Muscle layer of duodenum (tissue), 2 donors: ENCODE measurements at regions not wholly inside any gene's neighbourhood (a gene's known extent, or its start where the extent isn't known, plus 50 kb on each side); places are given as distances from the start of the nearest gene placed in this dataset.
"Not testable (repeated sequence)": the region's sequence is repeated elsewhere in the genome, so short reads cannot be mapped to it uniquely, and the experiment has no call there.

Experiments used
- H3K27ac ChIP-seq: one replicate; pipeline ENCODE4 v1.7.0; 2013; ENCODE audit warnings: mild to moderate bottlenecking, low read length
- H3K27me3 ChIP-seq: one replicate; pipeline ENCODE4 v1.7.0; 2013; ENCODE audit warnings: low read depth, mild to moderate bottlenecking, control low read depth, low read length
- H3K36me3 ChIP-seq, 2 donors: one replicate each; pipeline ENCODE4 v1.7.0; 2013; ENCODE audit warnings: low read length in 2 of 2, control low read depth in 1 of 2, mild to moderate bottlenecking in 1 of 2; ENCODE audit not compliant: insufficient read depth in 2 of 2, control insufficient read depth in 1 of 2
- H3K4me1 ChIP-seq, 2 donors: one replicate each; pipeline ENCODE4 v1.7.0; 2013; ENCODE audit warnings: low read length in 2 of 2, mild to moderate bottlenecking in 2 of 2, control low read depth in 1 of 2, moderate library complexity in 1 of 2; ENCODE audit not compliant: insufficient read depth in 2 of 2, control insufficient read depth in 1 of 2
- H3K4me3 ChIP-seq, 2 donors: one replicate each; pipeline ENCODE4 v1.7.0; 2013; ENCODE audit warnings: low read length in 2 of 2, low read depth in 1 of 2, mild to moderate bottlenecking in 1 of 2
- H3K9me3 ChIP-seq, 2 donors: one replicate each; pipeline ENCODE4 v1.7.0; 2013; ENCODE audit warnings: low read length in 2 of 2, control low read depth in 1 of 2, mild to moderate bottlenecking in 1 of 2; ENCODE audit not compliant: control insufficient read depth in 1 of 2
- donor health status: healthy.

DNA sequence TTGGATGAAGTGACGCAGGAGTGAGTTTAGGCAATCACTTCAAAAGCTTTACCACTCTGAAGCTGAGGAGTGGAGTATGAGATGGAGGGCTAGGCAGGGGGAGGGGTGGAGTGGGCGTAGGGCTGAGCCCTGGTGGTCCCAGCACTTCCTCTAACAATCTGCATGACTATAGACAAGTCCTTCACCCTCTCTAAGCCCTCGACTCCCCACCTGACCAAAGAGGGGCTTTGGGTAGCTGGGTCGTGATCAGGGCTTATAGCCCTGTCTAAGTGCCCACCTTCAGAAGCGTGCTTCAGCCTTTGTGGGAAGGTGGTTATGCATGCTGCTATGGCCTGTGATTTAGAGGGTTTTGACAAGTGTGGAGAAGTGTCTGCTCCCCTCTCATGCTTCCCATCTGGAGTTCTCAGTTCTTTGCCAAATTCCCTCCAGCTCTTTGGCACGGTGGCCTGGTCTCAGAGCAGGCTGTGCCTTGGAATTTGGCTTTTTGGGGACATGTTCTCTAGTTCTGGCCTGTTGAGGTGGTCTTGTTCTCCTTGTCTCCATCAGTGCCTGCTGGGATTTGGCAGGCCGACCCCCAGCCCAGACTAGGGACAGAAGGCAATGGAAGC lies 53.0 kb downstream of the ACTBL2 start:
- H3K4me3 ChIP-seq: no peak overlapping the region
- H3K27me3 ChIP-seq: no peaks in the 10 kb centered on the region
- no peaks in the 10 kb centered on the region for H3K36me3 ChIP-seq
- peaks cover 0 to 4% of the 10 kb centered on the region in 2 donors for H3K4me1 ChIP-seq
- H3K9me3 ChIP-seq: peaks cover 0 to 3% of the 10 kb centered on the region in 2 donors
- no peak overlapping the region for H3K27ac ChIP-seq

DNA sequence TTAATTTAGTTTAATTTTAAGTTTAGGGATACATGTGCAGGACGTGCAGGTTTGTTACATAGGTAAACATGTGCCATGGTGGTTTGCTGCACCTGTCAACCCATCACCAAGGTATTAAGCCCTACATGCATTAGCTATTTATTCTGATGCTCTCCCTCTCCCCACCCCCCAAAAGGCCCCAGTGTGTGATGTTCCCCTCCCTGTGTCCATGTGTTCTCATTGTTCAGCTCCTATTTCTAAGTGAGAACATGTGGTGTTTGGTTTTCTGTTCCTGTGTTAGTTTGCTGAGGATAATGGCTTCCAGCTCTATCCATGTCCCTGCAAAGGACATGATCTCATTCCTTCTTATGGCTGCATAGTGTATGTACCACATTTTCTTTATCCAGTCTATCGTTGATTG lies 53.6 kb downstream of the ACTBL2 start:
- H3K9me3 ChIP-seq, H3K27me3 ChIP-seq, H3K36me3 ChIP-seq, H3K27ac ChIP-seq, H3K4me3 ChIP-seq, H3K4me1 ChIP-seq: not testable (repeated sequence)

DNA sequence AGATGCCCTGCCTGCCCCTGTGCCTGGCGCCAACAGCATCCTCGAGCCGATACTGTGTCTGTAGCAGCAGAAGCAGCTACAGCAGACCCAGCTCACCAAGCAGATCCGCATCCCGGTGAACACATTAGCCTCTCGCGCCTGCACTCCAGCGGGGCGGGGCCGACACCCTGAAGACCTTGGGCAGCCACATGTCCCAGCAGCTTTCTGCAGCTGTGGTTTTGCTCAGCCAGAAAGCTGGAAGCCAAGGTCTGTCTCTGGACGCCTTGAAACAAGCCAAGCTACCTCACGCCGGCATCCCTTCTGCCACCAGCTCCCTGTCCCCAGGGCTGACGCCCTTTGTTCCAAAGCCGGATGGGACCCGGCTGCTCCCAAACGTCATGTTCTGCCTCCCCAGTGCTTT lies 59.6 kb downstream of the ACTBL2 start:
- no peaks in the 10 kb centered on the region for H3K4me1 ChIP-seq
- H3K36me3 ChIP-seq: no peaks in the 10 kb centered on the region
- H3K9me3 ChIP-seq: no peaks in the 10 kb centered on the region
- no peak overlapping the region for H3K4me3 ChIP-seq
- H3K27ac ChIP-seq: no peak overlapping the region
- H3K27me3 ChIP-seq: no peaks in the 10 kb centered on the region

DNA sequence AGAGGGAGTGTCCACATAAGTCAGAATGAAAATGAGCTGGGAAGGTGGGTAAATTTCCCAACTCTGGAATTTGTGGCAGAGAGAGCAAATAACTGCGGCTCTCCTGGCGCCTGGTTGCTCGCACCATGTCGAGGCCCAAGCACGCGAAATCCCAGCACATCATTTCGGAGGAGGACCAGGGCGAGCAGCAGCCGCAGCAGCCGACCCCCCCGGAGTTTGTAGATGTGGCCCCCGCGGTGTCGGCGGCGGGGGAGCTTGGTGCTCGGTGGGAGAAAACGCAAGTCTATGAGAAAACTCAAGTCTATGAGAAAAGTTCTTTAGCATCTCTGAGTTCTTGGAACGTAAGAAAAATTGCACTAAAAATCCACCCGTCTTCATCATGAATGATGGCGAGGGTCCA lies 60.3 kb downstream of the ACTBL2 start:
- Histone ChIP-seq H3K4me1 (no peaks in the 10 kb centered on the region), H3K27ac (no peak overlapping the region), H3K36me3 (no peaks in the 10 kb centered on the region), H3K4me3 (no peak overlapping the region), H3K9me3 (no peaks in the 10 kb centered on the region), H3K27me3 (no peaks in the 10 kb centered on the region)

DNA sequence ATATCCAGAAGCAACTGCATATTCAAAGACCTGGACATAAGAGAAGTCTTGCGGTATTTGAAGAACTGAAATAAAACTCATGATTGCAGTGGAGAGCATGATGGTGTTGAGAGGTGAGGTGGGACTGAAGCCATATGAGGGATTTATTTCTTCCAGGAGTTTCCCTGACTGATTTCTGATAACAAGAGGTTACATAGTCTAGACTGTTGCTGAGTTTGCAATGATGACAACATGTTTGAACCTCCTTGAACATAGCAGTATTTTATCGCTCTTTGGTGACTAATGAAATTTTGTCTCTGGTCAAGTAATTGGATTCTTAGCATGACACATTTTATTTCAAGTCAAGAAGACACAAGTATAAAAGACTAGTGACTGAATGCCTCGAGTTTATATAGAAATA lies 61.8 kb downstream of the ACTBL2 start:
- H3K4me3 ChIP-seq: no peak overlapping the region
- H3K36me3 ChIP-seq: no peaks in the 10 kb centered on the region
- H3K9me3 ChIP-seq: no peaks in the 10 kb centered on the region
- H3K27me3 ChIP-seq: no peaks in the 10 kb centered on the region
- H3K4me1 ChIP-seq: no peaks in the 10 kb centered on the region
- no peak overlapping the region for H3K27ac ChIP-seq

DNA sequence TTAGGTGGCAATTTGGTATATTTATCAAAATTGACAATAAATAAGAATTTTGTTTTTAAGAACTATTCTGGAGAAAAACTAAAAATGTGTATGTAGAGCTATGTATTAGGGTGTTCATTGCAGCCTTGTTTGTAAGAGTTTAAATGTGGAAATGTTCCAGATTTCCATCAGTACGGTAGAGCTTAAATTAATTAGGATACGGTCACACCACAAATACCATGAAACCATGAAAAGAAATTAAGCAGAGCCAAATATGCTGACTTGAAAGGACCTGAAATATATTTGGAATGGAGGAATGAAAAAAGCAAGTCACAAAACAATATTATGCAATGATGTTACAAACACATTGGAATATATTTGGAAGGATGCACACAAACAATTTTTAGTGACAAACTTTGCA lies 64.6 kb downstream of the ACTBL2 start:
- Histone ChIP-seq H3K27ac (no peak overlapping the region), H3K9me3 (no peaks in the 10 kb centered on the region), H3K4me3 (no peak overlapping the region)

DNA sequence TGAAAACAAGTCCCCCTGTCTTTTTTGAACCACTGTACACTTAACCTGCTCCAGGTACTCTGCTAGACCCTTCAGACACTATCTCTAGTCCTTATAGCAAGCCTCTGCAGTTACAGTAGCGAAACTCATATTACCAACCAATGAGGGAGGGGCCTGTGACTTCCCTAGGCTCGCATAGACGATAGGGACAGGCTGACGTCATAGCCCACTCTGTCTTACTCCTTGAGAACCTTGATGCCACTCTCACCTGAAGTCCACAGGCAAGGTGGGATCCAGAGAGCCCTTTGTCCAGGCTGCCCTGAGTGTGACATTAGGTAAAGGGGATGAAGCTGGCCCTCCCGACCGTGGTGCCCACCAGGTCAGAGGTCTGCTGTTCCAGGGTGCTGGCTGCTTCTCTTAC lies 65.3 kb downstream of the ACTBL2 start:
- H3K27me3 ChIP-seq: no peaks in the 10 kb centered on the region
- no peaks in the 10 kb centered on the region for H3K36me3 ChIP-seq
- H3K9me3 ChIP-seq: no peaks in the 10 kb centered on the region
- peaks cover 0 to 5% of the 10 kb centered on the region in 2 donors for H3K4me1 ChIP-seq
- H3K4me3 ChIP-seq: no peak overlapping the region
- H3K27ac ChIP-seq: no peak overlapping the region

More for the DNA sequence above, 64.6 kb downstream of the ACTBL2 start:
- Histone ChIP-seq H3K27me3 (no peaks in the 10 kb centered on the region), H3K4me1 (no peaks in the 10 kb centered on the region), H3K36me3 (no peaks in the 10 kb centered on the region)

DNA sequence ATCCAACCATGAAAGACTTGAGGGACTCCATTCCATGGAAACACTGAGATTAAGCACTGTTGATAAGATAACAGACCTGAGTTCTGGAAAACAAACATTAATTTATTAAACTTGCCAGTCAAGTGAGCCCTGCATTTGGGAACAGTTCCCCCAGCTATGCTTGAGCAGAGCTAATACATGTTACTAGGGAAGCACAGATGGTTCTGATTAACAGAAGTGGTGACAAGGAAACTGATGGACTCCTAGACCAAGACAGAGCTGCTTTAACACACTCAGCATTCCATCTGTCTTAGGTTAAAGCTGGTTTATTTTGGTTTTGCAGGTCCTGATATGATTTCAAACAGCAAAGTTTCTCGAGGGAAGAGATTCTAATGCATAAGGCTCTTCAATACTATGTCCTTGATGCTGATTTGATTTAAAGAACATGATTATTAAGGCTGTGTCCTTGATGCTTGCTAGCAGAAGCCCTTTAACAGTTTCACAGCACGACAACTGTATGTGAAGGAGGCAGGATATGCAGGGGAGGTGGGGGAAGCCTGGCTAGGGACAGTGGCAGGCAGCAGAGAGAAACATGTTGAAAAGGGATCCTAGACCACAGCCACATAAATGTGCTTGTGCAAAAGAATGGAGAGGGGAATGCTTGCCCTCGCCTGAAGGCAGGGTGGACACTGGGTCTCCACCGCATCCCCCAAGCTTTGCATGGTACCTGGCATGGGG lies 66.2 kb downstream of the ACTBL2 start:
- no peaks in the 10 kb centered on the region for H3K27me3 ChIP-seq
- H3K27ac ChIP-seq: no peak overlapping the region
- H3K4me1 ChIP-seq: peaks cover 0 to 6% of the 10 kb centered on the region in 2 donors
- no peak overlapping the region for H3K4me3 ChIP-seq
- H3K9me3 ChIP-seq: no peaks in the 10 kb centered on the region
- no peaks in the 10 kb centered on the region for H3K36me3 ChIP-seq

DNA sequence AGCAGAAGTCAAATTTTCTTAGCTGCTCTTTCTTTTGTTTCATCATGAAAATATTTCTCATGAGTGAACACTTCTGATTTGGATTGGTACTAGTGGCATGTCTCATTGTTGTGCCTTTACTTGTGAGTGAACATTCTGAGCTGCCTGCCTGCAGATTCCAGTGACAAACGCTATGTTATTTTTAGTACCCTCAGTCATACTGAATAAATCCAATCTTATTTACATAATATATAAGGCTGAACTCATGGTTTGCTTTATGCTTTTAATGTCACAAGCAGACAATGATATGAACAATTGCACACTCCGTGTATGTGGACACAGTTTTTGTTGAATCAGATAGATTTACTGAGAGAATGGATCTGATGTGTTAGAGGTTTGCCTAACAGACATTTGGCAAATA lies 67.8 kb downstream of the ACTBL2 start:
- H3K36me3 ChIP-seq: no peaks in the 10 kb centered on the region
- H3K27ac ChIP-seq: no peak overlapping the region
- no peak overlapping the region for H3K4me3 ChIP-seq
- H3K4me1 ChIP-seq: peaks cover 0 to 6% of the 10 kb centered on the region in 2 donors
- H3K9me3 ChIP-seq: no peaks in the 10 kb centered on the region
- no peaks in the 10 kb centered on the region for H3K27me3 ChIP-seq

DNA sequence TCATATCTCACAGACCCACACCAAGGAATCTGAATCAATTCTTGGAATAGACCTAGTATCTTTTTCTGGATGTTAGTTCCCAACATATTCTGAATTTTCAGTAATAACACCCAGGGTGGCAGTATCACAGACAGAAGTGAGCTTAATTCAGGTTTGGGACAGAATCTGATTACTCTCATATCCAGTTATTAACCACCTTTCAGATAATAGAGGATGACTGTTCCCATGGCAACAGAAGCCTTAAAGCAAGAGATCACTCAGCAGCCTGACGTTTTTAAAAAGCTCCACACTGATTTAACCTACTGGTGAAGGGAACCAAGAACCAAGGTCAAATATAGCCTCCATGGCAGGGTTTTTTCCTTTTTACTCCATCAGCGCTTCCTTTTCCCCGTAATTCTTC lies 68.4 kb downstream of the ACTBL2 start:
- Histone ChIP-seq H3K9me3 (no peaks in the 10 kb centered on the region), H3K4me3 (no peak overlapping the region), H3K27ac (no peak overlapping the region)

DNA sequence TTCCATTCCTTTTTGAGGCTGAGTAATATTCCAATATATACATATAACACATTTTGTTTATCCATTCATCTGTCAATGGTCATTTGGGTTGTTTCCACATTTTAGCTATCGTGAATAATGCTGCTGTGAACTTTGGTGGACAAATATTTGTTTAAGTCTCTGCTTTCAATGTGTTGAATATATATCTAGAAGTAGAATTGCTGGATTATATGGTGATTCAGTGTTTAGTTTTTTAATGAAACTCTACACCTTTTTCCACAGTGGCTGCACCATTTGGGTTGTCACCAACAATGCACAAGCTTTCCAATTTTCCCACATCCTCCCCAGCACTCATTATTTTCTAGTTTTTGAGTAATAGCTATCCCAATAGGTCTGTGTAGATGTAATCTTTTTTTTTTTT lies 69.5 kb downstream of the ACTBL2 start:
- no peaks in the 10 kb centered on the region for H3K9me3 ChIP-seq
- peaks cover 0 to 11% of the 10 kb centered on the region in 2 donors for H3K4me1 ChIP-seq
- H3K27ac ChIP-seq: no peak overlapping the region
- no peaks in the 10 kb centered on the region for H3K27me3 ChIP-seq
- no peak overlapping the region for H3K4me3 ChIP-seq
- H3K36me3 ChIP-seq: no peaks in the 10 kb centered on the region

More for the DNA sequence above, 68.4 kb downstream of the ACTBL2 start:
- H3K4me1 ChIP-seq: peaks cover 0 to 6% of the 10 kb centered on the region in 2 donors
- H3K36me3 ChIP-seq: no peaks in the 10 kb centered on the region
- no peaks in the 10 kb centered on the region for H3K27me3 ChIP-seq

DNA sequence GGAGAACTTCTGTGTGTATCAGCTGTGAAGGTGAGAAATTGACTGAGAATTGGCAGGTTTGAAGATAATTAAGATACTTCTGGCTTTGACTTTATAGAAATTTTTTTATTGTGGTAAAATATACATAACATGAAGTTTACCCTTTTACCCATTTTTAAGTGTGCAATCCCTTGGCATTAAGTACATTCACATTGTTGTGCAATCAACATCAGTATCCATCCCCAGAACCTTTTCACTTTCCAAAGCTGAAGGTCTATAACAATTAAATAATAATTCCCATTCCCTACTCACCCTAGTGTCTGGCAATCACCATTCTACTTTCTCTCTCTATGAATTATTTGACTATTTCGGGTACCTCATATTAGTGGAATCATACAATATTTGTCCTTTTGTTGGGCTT lies 69.9 kb downstream of the ACTBL2 start:
- H3K36me3 ChIP-seq: no peaks in the 10 kb centered on the region
- H3K4me3 ChIP-seq: no peak overlapping the region
- H3K4me1 ChIP-seq: peaks cover 0 to 14% of the 10 kb centered on the region in 2 donors
- no peaks in the 10 kb centered on the region for H3K27me3 ChIP-seq
- H3K27ac ChIP-seq: no peak overlapping the region
- no peaks in the 10 kb centered on the region for H3K9me3 ChIP-seq
